Coronary artery (tissue), 2 donors: ENCODE measurements at regions not wholly inside any gene's neighbourhood (a gene's known extent, or its start where the extent isn't known, plus 50 kb on each side); places are given as distances from the start of the nearest gene placed in this dataset.

Experiments
- DNase-seq: peaks from one replicate; pipeline ENCODE4 v3.0.0-alpha.2; 2017; ENCODE audit warnings: low spot score
- H3K27ac ChIP-seq, 2 donors: fragments of 200-600 bp; sonication (generic); one replicate each; pipeline ENCODE4 v1.5.1; 2016 to 2019
- H3K4me3 ChIP-seq: fragments of 200-600 bp; sonication (generic); 2 replicates; pipeline ENCODE4 v1.5.1; 2016; ENCODE audit warnings: mild to moderate bottlenecking, moderate library complexity
- CTCF ChIP-seq: fragments of 200-600 bp; sonication (generic); IDR thresholded peaks from one replicate; pipeline ENCODE4 v1.5.1; 2019; ENCODE audit warnings: antibody characterized with exemption

DNA sequence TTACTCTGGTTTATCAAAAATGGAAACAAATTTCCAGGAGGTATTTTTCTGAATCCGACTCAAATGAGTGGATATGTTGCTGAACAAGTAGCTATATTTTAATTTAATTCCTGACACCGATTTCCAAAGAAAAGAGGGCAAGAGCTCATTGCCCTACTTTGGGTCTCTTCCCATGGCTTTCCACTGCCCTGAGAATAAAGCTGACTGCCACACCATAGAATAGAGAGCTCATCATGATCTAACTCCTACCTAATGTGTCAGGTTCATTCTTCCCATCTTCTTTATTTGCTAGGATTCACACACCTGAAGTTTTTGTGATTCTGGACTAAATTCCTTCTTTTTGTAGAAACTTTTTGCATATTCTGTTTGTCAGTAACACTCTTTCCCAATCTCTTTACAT lies 792.1 kb downstream of the DTWD2 start:
- no peak for DNase-seq
- no peak overlapping the region for H3K4me3 ChIP-seq
- H3K27ac ChIP-seq, result no peak overlapping the region
- no peak for TF ChIP-seq CTCF

DNA sequence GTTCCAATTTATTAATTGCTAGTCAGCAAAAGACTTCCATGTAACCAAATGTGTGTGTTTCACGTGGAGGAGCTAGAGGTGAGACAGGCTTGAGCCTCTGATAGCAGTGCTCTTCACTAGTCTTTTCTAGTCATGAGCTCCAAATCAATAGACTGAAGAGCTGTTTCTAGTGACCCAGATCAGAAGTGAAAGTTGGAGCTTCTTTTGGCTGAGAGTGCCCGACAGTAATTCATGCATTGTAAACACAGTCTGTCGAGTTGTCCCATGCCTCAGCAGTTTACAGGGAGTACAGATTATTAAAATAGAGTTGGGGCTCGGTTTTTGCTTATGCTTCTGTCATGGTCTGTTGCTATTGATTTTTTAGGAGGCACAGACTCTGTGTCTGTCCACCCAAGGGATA lies 793.1 kb downstream of the DTWD2 start:
- Histone ChIP-seq H3K4me3 (no peak overlapping the region), H3K27ac (no peak overlapping the region)
- no peak for TF ChIP-seq CTCF
- no peak for DNase-seq

DNA sequence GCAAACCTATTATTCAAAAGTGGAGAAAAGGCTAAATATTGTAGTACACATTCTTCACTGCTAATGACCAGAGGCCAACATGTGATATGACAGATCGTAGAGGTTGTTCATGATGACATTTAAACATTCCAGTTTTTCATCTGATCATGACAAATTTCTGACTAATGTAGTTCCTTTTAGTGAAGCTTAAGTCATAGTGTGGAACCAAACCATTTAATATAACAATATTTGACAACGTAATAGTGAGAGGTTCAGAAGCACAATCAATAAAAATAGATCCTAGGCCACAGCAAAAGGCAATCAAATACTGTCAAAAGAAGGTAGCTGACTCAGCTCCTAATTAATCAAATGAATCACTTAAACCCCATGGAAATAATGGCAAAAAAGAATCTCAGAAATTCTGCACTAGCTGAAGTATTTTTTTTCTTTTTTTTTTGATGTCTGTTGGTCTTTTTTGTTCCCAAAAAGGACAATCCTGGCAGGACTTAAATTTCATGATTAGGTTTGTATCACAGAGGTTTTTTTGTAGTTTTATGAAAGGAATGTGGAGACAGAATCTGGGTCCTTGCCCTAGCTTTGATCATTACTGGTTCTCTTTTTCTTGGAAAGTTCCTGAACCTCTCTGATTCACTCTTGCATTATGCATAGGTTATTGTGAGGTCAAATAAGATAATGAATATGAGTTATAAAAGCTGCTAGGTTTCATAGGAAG lies 795.0 kb downstream of the DTWD2 start:
- Histone ChIP-seq H3K4me3 (no peak overlapping the region), H3K27ac (no peak overlapping the region)
- no peak for TF ChIP-seq CTCF
- no peak for DNase-seq

- DNase-seq, result no peak
- no peak for TF ChIP-seq CTCF
- Histone ChIP-seq H3K27ac (no peak overlapping the region), H3K4me3 (no peak overlapping the region)
These were observed 803.3 kb downstream of the DTWD2 start for GRCh38 chr5:118185018-118185417.

DNA sequence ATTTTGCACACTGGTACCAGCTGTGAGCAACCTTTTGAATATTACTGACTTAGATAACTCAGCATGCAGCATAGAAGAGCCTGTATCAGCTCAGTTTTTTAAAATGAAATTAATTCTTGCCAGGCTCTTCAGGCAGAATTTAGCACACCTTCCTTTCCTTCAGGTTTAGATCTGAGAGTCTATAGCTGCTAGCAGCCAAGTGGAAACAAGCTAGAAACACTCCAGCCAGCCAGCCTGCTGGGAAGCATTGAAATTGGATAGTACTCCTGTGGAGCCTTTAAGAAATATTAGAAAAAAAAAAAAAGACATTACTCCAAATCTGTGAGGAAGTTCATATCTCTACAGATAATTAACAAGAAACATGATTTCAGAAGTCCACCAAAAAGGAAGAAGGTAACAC lies 812.2 kb downstream of the DTWD2 start:
- TF ChIP-seq CTCF, result no peak
- no peak overlapping the region for H3K27ac ChIP-seq
- no peak overlapping the region for H3K4me3 ChIP-seq
- DNase-seq, result no peak

DNA sequence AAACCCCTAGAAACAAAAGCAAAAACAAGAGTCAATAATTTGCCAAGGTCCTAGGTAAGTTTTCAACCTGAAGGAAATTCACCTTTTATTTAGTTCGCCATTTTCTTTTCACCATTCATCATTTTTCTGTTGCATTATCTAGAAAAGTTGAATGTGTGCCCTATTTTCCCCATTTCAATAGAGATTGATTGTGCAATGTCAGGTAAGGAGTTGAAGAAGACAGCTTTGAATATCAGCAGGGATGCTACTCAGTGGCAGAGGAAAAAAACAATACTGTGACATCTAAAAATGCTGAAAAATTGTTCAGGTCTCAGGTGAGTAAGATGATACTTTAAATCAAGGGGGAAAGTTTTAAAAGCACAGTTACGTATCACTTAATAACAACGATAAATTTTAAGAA lies 813.7 kb downstream of the DTWD2 start:
- no peak for TF ChIP-seq CTCF
- Histone ChIP-seq H3K27ac (no peak overlapping the region), H3K4me3 (no peak overlapping the region)
- no peak for DNase-seq

DNA sequence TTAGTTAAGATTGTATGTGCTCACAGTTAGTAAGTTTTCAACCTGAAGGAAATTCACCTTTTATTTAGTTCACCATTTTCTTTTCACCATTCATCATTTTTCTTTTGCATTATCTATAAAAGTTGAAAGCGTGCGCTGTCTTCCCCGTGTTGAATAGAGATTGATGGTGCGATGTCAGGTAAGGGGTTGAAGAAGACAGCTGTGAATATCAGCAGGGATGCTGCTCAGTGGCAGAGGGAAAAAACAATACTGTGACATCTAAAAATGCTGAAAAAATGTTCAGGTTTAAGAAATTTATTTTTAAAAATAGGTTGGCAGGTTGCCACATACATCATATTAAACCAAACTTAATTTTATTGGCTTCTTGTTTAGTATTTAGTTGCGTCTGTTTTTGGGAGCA lies 815.0 kb downstream of the DTWD2 start:
- Histone ChIP-seq H3K4me3 (no peak overlapping the region), H3K27ac (no peak overlapping the region)
- no peak for DNase-seq
- no peak for TF ChIP-seq CTCF
